Choroid plexus epithelial cell (primary cell): ENCODE measurements at regions not wholly inside any gene's neighbourhood (a gene's known extent, or its start where the extent isn't known, plus 50 kb on each side); places are given as distances from the start of the nearest gene placed in this dataset.

ENCODE experiments used
- DNase-seq: peaks from one replicate; pipeline ENCODE4 v3.0.0-alpha.2; 2010; ENCODE audit warnings: low read depth
- H3K4me3 ChIP-seq: 2 replicates; pipeline ENCODE4 v1.5.1; 2011; ENCODE audit warnings: low read depth, mild to moderate bottlenecking, control low read depth, low read length, moderate library complexity
- CTCF ChIP-seq: conservative IDR thresholded peaks from 2 replicates; pipeline ENCODE4 v1.5.1; 2011; ENCODE audit warnings: low read depth, mild to moderate bottlenecking, control low read depth, inconsistent platforms, low read length, moderate library complexity

DNA sequence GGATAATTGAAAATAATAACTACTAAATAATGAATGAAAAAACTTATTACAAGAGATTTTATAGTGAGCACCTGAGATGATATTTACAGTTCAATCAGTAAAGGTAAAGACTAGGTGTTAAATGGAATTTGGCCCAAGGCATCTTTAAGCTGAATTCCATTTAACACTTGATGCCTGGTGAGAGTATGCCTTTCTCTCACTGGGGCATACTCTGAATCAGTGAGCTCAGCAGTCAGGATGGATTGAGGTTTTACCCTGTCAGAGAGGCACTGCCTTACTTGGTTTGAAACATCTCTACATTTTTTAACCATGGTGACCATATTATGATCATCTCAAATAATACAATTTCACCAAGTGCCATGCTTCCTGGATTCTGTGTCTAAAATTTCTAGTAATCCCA lies 1416.3 kb downstream of the MAT2B start:
- no peak for DNase-seq
- no peak for TF ChIP-seq CTCF
- no peak overlapping the region for H3K4me3 ChIP-seq

GRCh38 chr5:164934039-164934438 lies 1428.6 kb downstream of the MAT2B start:
- no peak overlapping the region for H3K4me3 ChIP-seq
- no peak for DNase-seq
- no peak for TF ChIP-seq CTCF

DNA sequence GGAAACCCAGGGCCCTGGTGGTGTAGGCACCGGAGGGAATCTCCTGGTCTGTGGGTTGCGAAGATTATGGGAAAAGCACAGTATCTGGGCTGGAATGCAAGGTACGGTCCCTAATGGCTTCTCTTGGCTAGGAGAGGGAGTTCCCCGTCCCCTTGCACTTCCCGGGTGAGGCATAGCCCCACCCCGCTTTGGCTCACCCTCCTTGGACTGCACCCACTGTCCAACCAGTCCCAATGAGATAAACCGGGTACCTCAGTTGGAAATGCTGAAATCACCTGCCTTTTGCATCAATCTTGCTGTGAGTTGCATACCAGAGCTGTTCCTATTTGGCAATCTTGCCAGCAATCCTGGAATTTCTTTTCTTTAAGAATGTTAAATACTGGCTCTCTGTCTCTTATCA lies 1429.1 kb downstream of the MAT2B start:
- TF ChIP-seq CTCF = no peak
- no peak overlapping the region for H3K4me3 ChIP-seq
- no peak for DNase-seq

- no peak for TF ChIP-seq CTCF
- no peak for DNase-seq
- H3K4me3 ChIP-seq = no peak overlapping the region
Observed at GRCh38 chr5:164941132-164941531, 1435.7 kb downstream of the MAT2B start.

GRCh38 chr5:164950927-164951326 lies 1445.5 kb downstream of the MAT2B start:
- TF ChIP-seq CTCF = no peak
- no peak for DNase-seq
- H3K4me3 ChIP-seq = no peak overlapping the region

DNA sequence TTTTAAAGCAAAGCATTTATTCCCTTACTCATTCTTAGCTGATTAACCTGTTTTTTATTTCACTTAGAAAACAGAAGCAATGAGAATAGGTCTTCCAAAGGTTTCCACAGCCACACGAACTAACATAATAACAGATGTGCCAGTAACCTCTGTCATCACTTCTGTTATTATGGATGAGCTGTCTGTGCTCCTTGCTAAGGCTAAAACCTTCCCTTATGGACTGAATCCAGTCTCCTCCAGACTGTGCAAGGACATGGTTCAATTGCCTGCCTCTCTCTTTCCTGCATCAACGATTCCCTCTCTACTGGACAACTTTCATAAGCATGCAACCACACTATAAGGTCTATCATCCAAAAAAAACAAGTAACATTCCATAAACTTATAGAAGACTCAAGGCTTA lies 1446.2 kb downstream of the MAT2B start:
- no peak overlapping the region for H3K4me3 ChIP-seq
- DNase-seq = no peak
- no peak for TF ChIP-seq CTCF

DNA sequence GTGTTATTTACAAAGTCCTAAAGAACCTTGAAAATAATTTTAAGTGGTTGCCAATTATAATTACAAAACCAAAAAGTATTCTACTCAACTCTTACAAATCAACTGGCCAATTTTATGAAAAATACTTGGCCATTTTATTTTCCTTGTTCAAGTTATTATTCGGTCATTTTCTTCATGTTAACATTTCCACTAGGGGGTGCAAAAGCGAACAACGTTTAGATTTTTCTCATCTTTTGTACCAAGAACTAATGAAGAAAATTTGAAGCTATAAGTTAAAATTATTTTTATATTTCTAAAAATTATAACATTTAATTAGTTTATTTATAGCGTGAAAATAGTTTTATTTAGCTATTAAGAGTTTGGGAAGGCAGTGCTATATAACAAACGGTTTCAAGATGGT lies 1453.3 kb downstream of the MAT2B start:
- TF ChIP-seq CTCF = peak; percentile 30
- peak; percentile 6 for DNase-seq
- H3K4me3 ChIP-seq = no peak overlapping the region
